ENCODE measurements at regions not wholly inside any gene's neighbourhood (a gene's known extent, or its start where the extent isn't known, plus 50 kb on each side); places are given as distances from the start of the nearest gene placed in this dataset.

DNA sequence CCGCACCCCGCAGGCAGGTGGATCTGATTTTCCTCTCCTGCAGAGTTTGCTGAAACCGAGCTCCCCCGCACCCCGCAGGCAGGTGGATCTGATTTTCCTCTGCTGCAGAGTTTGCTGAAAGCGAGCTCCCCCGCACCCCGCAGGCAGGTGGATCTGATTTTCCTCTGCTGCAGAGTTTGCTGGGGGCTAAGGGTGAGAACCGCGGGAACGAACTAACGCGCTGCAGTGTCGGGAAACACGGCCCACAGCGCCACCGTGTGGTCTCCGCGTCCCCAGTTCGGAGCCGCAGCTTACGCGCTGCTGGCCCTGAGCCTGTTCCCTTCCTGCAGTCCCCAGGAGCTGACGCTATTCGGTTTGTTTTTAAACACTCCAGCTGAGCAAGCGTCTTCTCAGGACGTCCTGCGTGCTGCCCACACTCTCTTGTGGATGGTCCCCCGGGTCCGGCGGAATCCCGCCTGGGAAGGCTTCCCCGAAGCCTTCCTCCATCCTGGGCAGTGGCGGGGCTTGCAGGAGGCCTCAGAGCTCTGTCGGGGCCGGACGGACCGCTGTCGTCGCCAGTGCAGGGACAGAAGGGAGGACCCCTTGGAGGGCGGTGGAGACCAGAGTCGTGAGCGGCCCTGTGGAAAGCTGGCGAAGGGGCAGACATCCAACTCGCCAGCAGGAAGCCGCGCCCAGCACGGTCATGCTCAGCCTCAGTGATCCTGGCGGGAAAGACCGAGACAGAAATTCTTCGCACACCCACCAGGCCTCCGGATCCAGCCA, 121.2 kb upstream of the LPCAT1 start (continued):
- no peak for TF ChIP-seq ZNF596 (tag by site-specific recombination; IDR thresholded peaks at IDR 0.05)
- TF ChIP-seq ZSCAN16 (tag by site-specific recombination; IDR thresholded peaks at IDR 0.05), result no peak; the same call in 1 of the 2 replicates
- TF ChIP-seq, protein P1, sequence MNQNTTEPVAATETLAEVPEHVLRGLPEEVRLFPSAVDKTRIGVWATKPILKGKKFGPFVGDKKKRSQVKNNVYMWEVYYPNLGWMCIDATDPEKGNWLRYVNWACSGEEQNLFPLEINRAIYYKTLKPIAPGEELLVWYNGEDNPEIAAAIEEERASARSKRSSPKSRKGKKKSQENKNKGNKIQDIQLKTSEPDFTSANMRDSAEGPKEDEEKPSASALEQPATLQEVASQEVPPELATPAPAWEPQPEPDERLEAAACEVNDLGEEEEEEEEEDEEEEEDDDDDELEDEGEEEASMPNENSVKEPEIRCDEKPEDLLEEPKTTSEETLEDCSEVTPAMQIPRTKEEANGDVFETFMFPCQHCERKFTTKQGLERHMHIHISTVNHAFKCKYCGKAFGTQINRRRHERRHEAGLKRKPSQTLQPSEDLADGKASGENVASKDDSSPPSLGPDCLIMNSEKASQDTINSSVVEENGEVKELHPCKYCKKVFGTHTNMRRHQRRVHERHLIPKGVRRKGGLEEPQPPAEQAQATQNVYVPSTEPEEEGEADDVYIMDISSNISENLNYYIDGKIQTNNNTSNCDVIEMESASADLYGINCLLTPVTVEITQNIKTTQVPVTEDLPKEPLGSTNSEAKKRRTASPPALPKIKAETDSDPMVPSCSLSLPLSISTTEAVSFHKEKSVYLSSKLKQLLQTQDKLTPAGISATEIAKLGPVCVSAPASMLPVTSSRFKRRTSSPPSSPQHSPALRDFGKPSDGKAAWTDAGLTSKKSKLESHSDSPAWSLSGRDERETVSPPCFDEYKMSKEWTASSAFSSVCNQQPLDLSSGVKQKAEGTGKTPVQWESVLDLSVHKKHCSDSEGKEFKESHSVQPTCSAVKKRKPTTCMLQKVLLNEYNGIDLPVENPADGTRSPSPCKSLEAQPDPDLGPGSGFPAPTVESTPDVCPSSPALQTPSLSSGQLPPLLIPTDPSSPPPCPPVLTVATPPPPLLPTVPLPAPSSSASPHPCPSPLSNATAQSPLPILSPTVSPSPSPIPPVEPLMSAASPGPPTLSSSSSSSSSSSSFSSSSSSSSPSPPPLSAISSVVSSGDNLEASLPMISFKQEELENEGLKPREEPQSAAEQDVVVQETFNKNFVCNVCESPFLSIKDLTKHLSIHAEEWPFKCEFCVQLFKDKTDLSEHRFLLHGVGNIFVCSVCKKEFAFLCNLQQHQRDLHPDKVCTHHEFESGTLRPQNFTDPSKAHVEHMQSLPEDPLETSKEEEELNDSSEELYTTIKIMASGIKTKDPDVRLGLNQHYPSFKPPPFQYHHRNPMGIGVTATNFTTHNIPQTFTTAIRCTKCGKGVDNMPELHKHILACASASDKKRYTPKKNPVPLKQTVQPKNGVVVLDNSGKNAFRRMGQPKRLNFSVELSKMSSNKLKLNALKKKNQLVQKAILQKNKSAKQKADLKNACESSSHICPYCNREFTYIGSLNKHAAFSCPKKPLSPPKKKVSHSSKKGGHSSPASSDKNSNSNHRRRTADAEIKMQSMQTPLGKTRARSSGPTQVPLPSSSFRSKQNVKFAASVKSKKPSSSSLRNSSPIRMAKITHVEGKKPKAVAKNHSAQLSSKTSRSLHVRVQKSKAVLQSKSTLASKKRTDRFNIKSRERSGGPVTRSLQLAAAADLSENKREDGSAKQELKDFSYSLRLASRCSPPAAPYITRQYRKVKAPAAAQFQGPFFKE (tag by site-specific recombination; IDR thresholded peaks at IDR 0.05; ENCODE audit: borderline replicate concordance), result no peak
- no peak for TF ChIP-seq ZNF561 (tag by site-specific recombination; IDR thresholded peaks at IDR 0.05; ENCODE audit: borderline replicate concordance)
- peak; percentile 100 for TF ChIP-seq ZNF654 (tag by site-specific recombination; IDR thresholded peaks at IDR 0.05; ENCODE audit: low read depth)
- TF ChIP-seq GLIS2 (tag by site-specific recombination; IDR thresholded peaks at IDR 0.05), result peak; percentile 46
- no peak for TF ChIP-seq SETDB1 (IDR thresholded peaks at IDR 0.05; ENCODE audit: insufficient read length, low read length)
- TF ChIP-seq, protein P2, sequence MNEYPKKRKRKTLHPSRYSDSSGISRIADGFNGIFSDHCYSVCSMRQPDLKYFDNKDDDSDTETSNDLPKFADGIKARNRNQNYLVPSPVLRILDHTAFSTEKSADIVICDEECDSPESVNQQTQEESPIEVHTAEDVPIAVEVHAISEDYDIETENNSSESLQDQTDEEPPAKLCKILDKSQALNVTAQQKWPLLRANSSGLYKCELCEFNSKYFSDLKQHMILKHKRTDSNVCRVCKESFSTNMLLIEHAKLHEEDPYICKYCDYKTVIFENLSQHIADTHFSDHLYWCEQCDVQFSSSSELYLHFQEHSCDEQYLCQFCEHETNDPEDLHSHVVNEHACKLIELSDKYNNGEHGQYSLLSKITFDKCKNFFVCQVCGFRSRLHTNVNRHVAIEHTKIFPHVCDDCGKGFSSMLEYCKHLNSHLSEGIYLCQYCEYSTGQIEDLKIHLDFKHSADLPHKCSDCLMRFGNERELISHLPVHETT (tag by site-specific recombination; IDR thresholded peaks at IDR 0.05), result no peak
- peak; percentile 54; the same call in 1 of the 2 replicates for TF ChIP-seq SP7 (tag by site-specific recombination; IDR thresholded peaks at IDR 0.05)
- peak; percentile 33; the same call in 1 of the 2 replicates for TF ChIP-seq ZNF24 (tag by site-specific recombination; IDR thresholded peaks at IDR 0.05)
- no peak for TF ChIP-seq ZNF830 (tag by site-specific recombination; IDR thresholded peaks at IDR 0.05; ENCODE audit: low read depth)
- TF ChIP-seq MEIS1 (CRISPR knock-in tag; IDR thresholded peaks at IDR 0.05; ENCODE audit: borderline replicate concordance), result no peak
- TF ChIP-seq ZBTB20 (tag by site-specific recombination; IDR thresholded peaks at IDR 0.05), result peak; percentile 70
- TF ChIP-seq ZNF423 (tag by site-specific recombination; IDR thresholded peaks at IDR 0.05), result no peak
- TF ChIP-seq, protein P3, sequence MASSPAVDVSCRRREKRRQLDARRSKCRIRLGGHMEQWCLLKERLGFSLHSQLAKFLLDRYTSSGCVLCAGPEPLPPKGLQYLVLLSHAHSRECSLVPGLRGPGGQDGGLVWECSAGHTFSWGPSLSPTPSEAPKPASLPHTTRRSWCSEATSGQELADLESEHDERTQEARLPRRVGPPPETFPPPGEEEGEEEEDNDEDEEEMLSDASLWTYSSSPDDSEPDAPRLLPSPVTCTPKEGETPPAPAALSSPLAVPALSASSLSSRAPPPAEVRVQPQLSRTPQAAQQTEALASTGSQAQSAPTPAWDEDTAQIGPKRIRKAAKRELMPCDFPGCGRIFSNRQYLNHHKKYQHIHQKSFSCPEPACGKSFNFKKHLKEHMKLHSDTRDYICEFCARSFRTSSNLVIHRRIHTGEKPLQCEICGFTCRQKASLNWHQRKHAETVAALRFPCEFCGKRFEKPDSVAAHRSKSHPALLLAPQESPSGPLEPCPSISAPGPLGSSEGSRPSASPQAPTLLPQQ (tag by site-specific recombination; IDR thresholded peaks at IDR 0.05), result peak; percentile 39
- peak; percentile 31; the same call in 1 of the 2 replicates for TF ChIP-seq ZNF629 (tag by site-specific recombination; IDR thresholded peaks at IDR 0.05)
- TF ChIP-seq ZNF2 (tag by site-specific recombination; IDR thresholded peaks at IDR 0.05), result peak; percentile 100
- TF ChIP-seq ZNF600 (tag by site-specific recombination; IDR thresholded peaks at IDR 0.05), result peak; percentile 71; the same call in 1 of the 2 replicates
- TF ChIP-seq, protein P4, sequence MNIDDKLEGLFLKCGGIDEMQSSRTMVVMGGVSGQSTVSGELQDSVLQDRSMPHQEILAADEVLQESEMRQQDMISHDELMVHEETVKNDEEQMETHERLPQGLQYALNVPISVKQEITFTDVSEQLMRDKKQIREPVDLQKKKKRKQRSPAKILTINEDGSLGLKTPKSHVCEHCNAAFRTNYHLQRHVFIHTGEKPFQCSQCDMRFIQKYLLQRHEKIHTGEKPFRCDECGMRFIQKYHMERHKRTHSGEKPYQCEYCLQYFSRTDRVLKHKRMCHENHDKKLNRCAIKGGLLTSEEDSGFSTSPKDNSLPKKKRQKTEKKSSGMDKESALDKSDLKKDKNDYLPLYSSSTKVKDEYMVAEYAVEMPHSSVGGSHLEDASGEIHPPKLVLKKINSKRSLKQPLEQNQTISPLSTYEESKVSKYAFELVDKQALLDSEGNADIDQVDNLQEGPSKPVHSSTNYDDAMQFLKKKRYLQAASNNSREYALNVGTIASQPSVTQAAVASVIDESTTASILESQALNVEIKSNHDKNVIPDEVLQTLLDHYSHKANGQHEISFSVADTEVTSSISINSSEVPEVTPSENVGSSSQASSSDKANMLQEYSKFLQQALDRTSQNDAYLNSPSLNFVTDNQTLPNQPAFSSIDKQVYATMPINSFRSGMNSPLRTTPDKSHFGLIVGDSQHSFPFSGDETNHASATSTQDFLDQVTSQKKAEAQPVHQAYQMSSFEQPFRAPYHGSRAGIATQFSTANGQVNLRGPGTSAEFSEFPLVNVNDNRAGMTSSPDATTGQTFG (tag by site-specific recombination; IDR thresholded peaks at IDR 0.05; ENCODE audit: borderline replicate concordance), result no peak
- TF ChIP-seq, protein P5, sequence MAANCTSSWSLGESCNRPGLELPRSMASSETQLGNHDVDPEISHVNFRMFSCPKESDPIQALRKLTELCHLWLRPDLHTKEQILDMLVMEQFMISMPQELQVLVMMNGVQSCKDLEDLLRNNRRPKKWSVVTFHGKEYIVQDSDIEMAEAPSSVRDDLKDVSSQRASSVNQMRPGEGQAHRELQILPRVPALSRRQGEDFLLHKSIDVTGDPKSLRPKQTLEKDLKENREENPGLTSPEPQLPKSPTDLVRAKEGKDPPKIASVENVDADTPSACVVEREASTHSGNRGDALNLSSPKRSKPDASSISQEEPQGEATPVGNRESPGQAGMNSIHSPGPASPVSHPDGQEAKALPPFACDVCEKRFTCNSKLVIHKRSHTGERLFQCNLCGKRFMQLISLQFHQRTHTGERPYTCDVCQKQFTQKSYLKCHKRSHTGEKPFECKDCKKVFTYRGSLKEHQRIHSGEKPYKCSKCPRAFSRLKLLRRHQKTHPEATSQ (tag by site-specific recombination; IDR thresholded peaks at IDR 0.05), result no peak
- TF ChIP-seq, protein P6, sequence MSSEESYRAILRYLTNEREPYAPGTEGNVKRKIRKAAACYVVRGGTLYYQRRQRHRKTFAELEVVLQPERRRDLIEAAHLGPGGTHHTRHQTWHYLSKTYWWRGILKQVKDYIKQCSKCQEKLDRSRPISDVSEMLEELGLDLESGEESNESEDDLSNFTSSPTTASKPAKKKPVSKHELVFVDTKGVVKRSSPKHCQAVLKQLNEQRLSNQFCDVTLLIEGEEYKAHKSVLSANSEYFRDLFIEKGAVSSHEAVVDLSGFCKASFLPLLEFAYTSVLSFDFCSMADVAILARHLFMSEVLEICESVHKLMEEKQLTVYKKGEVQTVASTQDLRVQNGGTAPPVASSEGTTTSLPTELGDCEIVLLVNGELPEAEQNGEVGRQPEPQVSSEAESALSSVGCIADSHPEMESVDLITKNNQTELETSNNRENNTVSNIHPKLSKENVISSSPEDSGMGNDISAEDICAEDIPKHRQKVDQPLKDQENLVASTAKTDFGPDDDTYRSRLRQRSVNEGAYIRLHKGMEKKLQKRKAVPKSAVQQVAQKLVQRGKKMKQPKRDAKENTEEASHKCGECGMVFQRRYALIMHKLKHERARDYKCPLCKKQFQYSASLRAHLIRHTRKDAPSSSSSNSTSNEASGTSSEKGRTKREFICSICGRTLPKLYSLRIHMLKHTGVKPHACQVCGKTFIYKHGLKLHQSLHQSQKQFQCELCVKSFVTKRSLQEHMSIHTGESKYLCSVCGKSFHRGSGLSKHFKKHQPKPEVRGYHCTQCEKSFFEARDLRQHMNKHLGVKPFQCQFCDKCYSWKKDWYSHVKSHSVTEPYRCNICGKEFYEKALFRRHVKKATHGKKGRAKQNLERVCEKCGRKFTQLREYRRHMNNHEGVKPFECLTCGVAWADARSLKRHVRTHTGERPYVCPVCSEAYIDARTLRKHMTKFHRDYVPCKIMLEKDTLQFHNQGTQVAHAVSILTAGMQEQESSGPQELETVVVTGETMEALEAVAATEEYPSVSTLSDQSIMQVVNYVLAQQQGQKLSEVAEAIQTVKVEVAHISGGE (tag by site-specific recombination; conservative IDR thresholded peaks at IDR 0.05; ENCODE audit: low read depth), result peak; percentile 30; the same call in 1 of the 2 replicates
- peak; percentile 91 for TF ChIP-seq ZIC2 (tag by site-specific recombination; IDR thresholded peaks at IDR 0.05)

All from HEK293 (cell line).